GM21619 (cell line): ENCODE measurements at regions not wholly inside any gene's neighbourhood (a gene's known extent, or its start where the extent isn't known, plus 50 kb on each side); places are given as distances from the start of the nearest gene placed in this dataset.

Experiments used
- ATAC-seq: cut with Tn5 transposase; IDR thresholded peaks from one replicate; pipeline ENCODE4 v1.9.1; 2021; ENCODE audit not compliant: unreplicated experiment

- no peak for ATAC-seq
Observed at GRCh38 chr4:153939570-153939969, 150.7 kb upstream of the SFRP2 start.

- no peak for ATAC-seq
Observed at GRCh38 chr4:153938994-153939393, 150.1 kb upstream of the SFRP2 start.

- no peak for ATAC-seq
Observed at GRCh38 chr4:153937289-153937688, 148.4 kb upstream of the SFRP2 start.

- ATAC-seq: no peak
Observed at GRCh38 chr4:153936121-153936520, 147.2 kb upstream of the SFRP2 start.

GRCh38 chr4:153934688-153935017, 145.8 kb upstream of the SFRP2 start:
- ATAC-seq: no peak

- no peak for ATAC-seq
Observed at GRCh38 chr4:153933915-153934687, 145.2 kb upstream of the SFRP2 start.

GRCh38 chr4:153931804-153932203, 142.9 kb upstream of the SFRP2 start:
- no peak for ATAC-seq

GRCh38 chr4:153929675-153930074, 140.8 kb upstream of the SFRP2 start:
- ATAC-seq: no peak

- ATAC-seq: no peak
Observed at GRCh38 chr4:153927451-153927850, 138.6 kb upstream of the SFRP2 start.

GRCh38 chr4:153922148-153922547, 133.3 kb upstream of the SFRP2 start:
- ATAC-seq: no peak

- ATAC-seq: no peak
Observed at GRCh38 chr4:153919667-153920066, 130.8 kb upstream of the SFRP2 start.

- ATAC-seq: peak; percentile 96
Observed at GRCh38 chr4:153916273-153916755, 127.4 kb upstream of the SFRP2 start.

GRCh38 chr4:153912301-153912700, 123.4 kb upstream of the SFRP2 start:
- ATAC-seq: no peak

GRCh38 chr4:153909672-153910071, 120.8 kb upstream of the SFRP2 start:
- ATAC-seq: no peak

GRCh38 chr4:153906231-153906630, 117.3 kb upstream of the SFRP2 start:
- ATAC-seq: no peak

GRCh38 chr4:153905231-153905630, 116.3 kb upstream of the SFRP2 start:
- ATAC-seq: no peak

- no peak for ATAC-seq
Observed at GRCh38 chr4:153904011-153904410, 115.1 kb upstream of the SFRP2 start.

- no peak for ATAC-seq
Observed at GRCh38 chr4:153901220-153901619, 112.3 kb upstream of the SFRP2 start.

- no peak for ATAC-seq
Observed at GRCh38 chr4:153900426-153900825, 111.5 kb upstream of the SFRP2 start.

- ATAC-seq: no peak
Observed at GRCh38 chr4:153890761-153891160, 101.9 kb upstream of the SFRP2 start.

GRCh38 chr4:153887217-153887616, 98.3 kb upstream of the SFRP2 start:
- ATAC-seq: no peak

- no peak for ATAC-seq
Observed at GRCh38 chr4:153884325-153884724, 95.4 kb upstream of the SFRP2 start.

GRCh38 chr4:153880983-153881382, 92.1 kb upstream of the SFRP2 start:
- no peak for ATAC-seq
